ENCODE measurements at regions not wholly inside any gene's neighbourhood (a gene's known extent, or its start where the extent isn't known, plus 50 kb on each side); places are given as distances from the start of the nearest gene placed in this dataset.
"Not testable (repeated sequence)": the region's sequence is repeated elsewhere in the genome, so short reads cannot be mapped to it uniquely, and the experiment has no call there.

- no peak for DNase-seq (ENCODE audit: low read depth, low spot score)
- in situ Hi-C loops (cut with HindIII; ENCODE audit: low pct_unique_long_range_greater_than_20kb, low sequenced_read_pairs) = no loop called here
These were observed 57.2 kb downstream of the BMP15 start for GRCh38 chrX:50967736-50968135.

GRCh38 chrX:50968871-50969635, 58.5 kb downstream of the BMP15 start:
- in situ Hi-C loops (cut with HindIII; ENCODE audit: low pct_unique_long_range_greater_than_20kb, low sequenced_read_pairs); DNase-seq (ENCODE audit: low read depth, low spot score): not testable (repeated sequence)

- no peak for DNase-seq (ENCODE audit: low read depth, low spot score)
These were observed 60.9 kb downstream of the BMP15 start for GRCh38 chrX:50971395-50971794.

GRCh38 chrX:50973199-50973598, 62.7 kb downstream of the BMP15 start:
- in situ Hi-C loops (cut with HindIII; ENCODE audit: low pct_unique_long_range_greater_than_20kb, low sequenced_read_pairs) = no loop called here
- DNase-seq (ENCODE audit: low read depth, low spot score) = no peak

More at GRCh38 chrX:50971395-50971794, 60.9 kb downstream of the BMP15 start:
- in situ Hi-C loops (cut with HindIII; ENCODE audit: low pct_unique_long_range_greater_than_20kb, low sequenced_read_pairs) = no loop called here

GRCh38 chrX:50978920-50979682, 68.6 kb downstream of the BMP15 start:
- in situ Hi-C loops (cut with HindIII; ENCODE audit: low pct_unique_long_range_greater_than_20kb, low sequenced_read_pairs) = no loop called here
- DNase-seq (ENCODE audit: low read depth, low spot score) = peak; percentile 37

- no peak for DNase-seq (ENCODE audit: low read depth, low spot score)
- in situ Hi-C loops (cut with HindIII; ENCODE audit: low pct_unique_long_range_greater_than_20kb, low sequenced_read_pairs) = no loop called here
These were observed 69.7 kb downstream of the BMP15 start for GRCh38 chrX:50980251-50980650.

- DNase-seq (ENCODE audit: low read depth, low spot score) = peak; percentile 59
These were observed 78.1 kb downstream of the BMP15 start for GRCh38 chrX:50988649-50989048.

GRCh38 chrX:50996930-50997329, 86.4 kb downstream of the BMP15 start:
- in situ Hi-C loops (cut with HindIII; ENCODE audit: low pct_unique_long_range_greater_than_20kb, low sequenced_read_pairs) = no loop called here
- peak; percentile 50 for DNase-seq (ENCODE audit: low read depth, low spot score)

More at GRCh38 chrX:50988649-50989048, 78.1 kb downstream of the BMP15 start:
- in situ Hi-C loops (cut with HindIII; ENCODE audit: low pct_unique_long_range_greater_than_20kb, low sequenced_read_pairs) = no loop called here

GRCh38 chrX:51000384-51000783, 89.8 kb downstream of the BMP15 start:
- in situ Hi-C loops (cut with HindIII; ENCODE audit: low pct_unique_long_range_greater_than_20kb, low sequenced_read_pairs) = not testable (repeated sequence)

GRCh38 chrX:51001733-51002632, 91.4 kb downstream of the BMP15 start:
- DNase-seq (ENCODE audit: low read depth, low spot score) = peak; percentile 96
- in situ Hi-C loops (cut with HindIII; ENCODE audit: low pct_unique_long_range_greater_than_20kb, low sequenced_read_pairs) = not testable (repeated sequence)

More at GRCh38 chrX:51000384-51000783, 89.8 kb downstream of the BMP15 start:
- not testable (repeated sequence) for DNase-seq (ENCODE audit: low read depth, low spot score)

- DNase-seq (ENCODE audit: low read depth, low spot score) = no peak
- in situ Hi-C loops (cut with HindIII; ENCODE audit: low pct_unique_long_range_greater_than_20kb, low sequenced_read_pairs) = no loop called here
These were observed 95.5 kb downstream of the BMP15 start for GRCh38 chrX:51006064-51006463.

GRCh38 chrX:51024106-51024696, 113.7 kb downstream of the BMP15 start:
- in situ Hi-C loops (cut with HindIII; ENCODE audit: low pct_unique_long_range_greater_than_20kb, low sequenced_read_pairs) = no loop called here
- DNase-seq (ENCODE audit: low read depth, low spot score) = no peak

GRCh38 chrX:51026862-51027261, 116.3 kb downstream of the BMP15 start:
- in situ Hi-C loops (cut with HindIII; ENCODE audit: low pct_unique_long_range_greater_than_20kb, low sequenced_read_pairs) = no loop called here
- no peak for DNase-seq (ENCODE audit: low read depth, low spot score)

- in situ Hi-C loops (cut with HindIII; ENCODE audit: low pct_unique_long_range_greater_than_20kb, low sequenced_read_pairs) = no loop called here
- DNase-seq (ENCODE audit: low read depth, low spot score) = no peak
These were observed 125.2 kb downstream of the BMP15 start for GRCh38 chrX:51035746-51036145.

GRCh38 chrX:51047950-51048349, 137.4 kb downstream of the BMP15 start:
- peak; percentile 78 for DNase-seq (ENCODE audit: low read depth, low spot score)
- in situ Hi-C loops (cut with HindIII; ENCODE audit: low pct_unique_long_range_greater_than_20kb, low sequenced_read_pairs) = no loop called here

GRCh38 chrX:51053741-51054140, 143.2 kb downstream of the BMP15 start:
- DNase-seq (ENCODE audit: low read depth, low spot score) = peak; percentile 76
- in situ Hi-C loops (cut with HindIII; ENCODE audit: low pct_unique_long_range_greater_than_20kb, low sequenced_read_pairs) = no loop called here

GRCh38 chrX:51098046-51098445, 187.5 kb downstream of the BMP15 start:
- DNase-seq (ENCODE audit: low read depth, low spot score) = no peak
- in situ Hi-C loops (cut with HindIII; ENCODE audit: low pct_unique_long_range_greater_than_20kb, low sequenced_read_pairs) = no loop called here

All from SK-MEL-5 (cell line).